CD4-positive, alpha-beta T cell (primary cell): ENCODE measurements at regions not wholly inside any gene's neighbourhood (a gene's known extent, or its start where the extent isn't known, plus 50 kb on each side); places are given as distances from the start of the nearest gene placed in this dataset.

Experiments used
- ATAC-seq: fragments of 200-7000 bp; cut with Tn5 transposase; one replicate; pipeline ENCODE4 v1.10.0; 2022; ENCODE audit warnings: mild to moderate bottlenecking; ENCODE audit not compliant: poor library complexity
- CTCF ChIA-PET: fragments of 350-600 bp; sonication (Branson Sonifier 250); formaldehyde crosslinking; loops from one replicate; lab custom pipeline; 2021; ENCODE audit warnings: antibody characterized with exemption, inconsistent platforms; lab: Charles Lee
- POLR2A ChIA-PET: fragments of 350-600 bp; sonication (Branson Sonifier 250); formaldehyde crosslinking; loops from one replicate; lab custom pipeline; 2021; ENCODE audit warnings: antibody characterized with exemption, inconsistent platforms; lab: Charles Lee
- DNase-seq, 14 experiments: peaks; one replicate each; pipeline ENCODE4 v3.0.0-alpha.2; 2013 to 2020; ENCODE audit warnings: mixed read lengths in 2 of 14
- H3K27ac ChIP-seq, 2 donors: one replicate each; pipeline versions ENCODE4 v1.5.1 to v1.7.0; 2013; ENCODE audit warnings: low read length in 2 of 2, low read depth in 1 of 2, mild to moderate bottlenecking in 1 of 2
- H3K27me3 ChIP-seq, 2 experiments: 1 replicate in 1 of 2; 2 replicates in 1 of 2; pipeline versions ENCODE4 v1.6.1 to v1.7.0; 2013; ENCODE audit warnings: low read length in 2 of 2, control low read depth in 1 of 2, mild to moderate bottlenecking in 1 of 2, moderate library complexity in 1 of 2; ENCODE audit not compliant: insufficient read depth in 2 of 2, control insufficient read depth in 1 of 2
- H3K36me3 ChIP-seq: one replicate; pipeline ENCODE4 v1.6.1; 2013; ENCODE audit warnings: low read length, control low read depth; ENCODE audit not compliant: insufficient read depth
- H3K4me1 ChIP-seq: one replicate; pipeline ENCODE4 v1.6.1; 2013; ENCODE audit warnings: low read length, control low read depth; ENCODE audit not compliant: insufficient read depth
- H3K4me3 ChIP-seq: one replicate; pipeline ENCODE4 v1.5.1; 2013; ENCODE audit warnings: mild to moderate bottlenecking, low read length, moderate library complexity
- H3K9me3 ChIP-seq, 2 experiments: 1 replicate in 1 of 2; 2 replicates in 1 of 2; pipeline versions ENCODE4 v1.6.1 to v1.7.0; 2013; ENCODE audit warnings: low read length in 2 of 2, mild to moderate bottlenecking in 2 of 2, control low read depth in 1 of 2, moderate library complexity in 1 of 2; ENCODE audit not compliant: control insufficient read depth in 1 of 2, insufficient read depth in 1 of 2
- H3K27ac Mint-ChIP-seq: one replicate; pipeline ENCODE4 v1.8.0; 2020; ENCODE audit warnings: mixed read lengths
- H3K27me3 Mint-ChIP-seq: one replicate; pipeline ENCODE4 v1.8.0; 2021; ENCODE audit warnings: mixed read lengths
- H3K36me3 Mint-ChIP-seq: one replicate; pipeline ENCODE4 v1.8.0; 2021; ENCODE audit warnings: low read depth, mixed read lengths
- H3K4me1 Mint-ChIP-seq: one replicate; pipeline ENCODE4 v1.8.0; 2021; ENCODE audit warnings: low read depth, mixed read lengths
- H3K4me3 Mint-ChIP-seq: one replicate; pipeline ENCODE4 v1.8.0; 2020; ENCODE audit warnings: mild to moderate bottlenecking, mixed read lengths
- H3K9me3 Mint-ChIP-seq: one replicate; pipeline ENCODE4 v1.8.0; 2020; ENCODE audit warnings: mixed read lengths
- CTCF ChIP-seq: fragments of 200-600 bp; IDR thresholded peaks from one replicate; pipeline ENCODE4 v1.8.0; 2022; ENCODE audit warnings: antibody characterized with exemption, mild to moderate bottlenecking
- intact Hi-C, 2 experiments: fragments of 100-400 bp; cut with DNase I in 1 of 2; cut with micrococcal nuclease in 1 of 2; formaldehyde crosslinking; loops; one replicate each; pipeline versions ENCODE4 v1.15.1 to v1.9.0; 2023 to 2025; cut with DNase I, micrococcal nuclease

- H3K4me1 ChIP-seq: no peaks in the 10 kb centered on the region
- H3K27me3 Mint-ChIP-seq: no peaks in the 10 kb centered on the region
- POLR2A ChIA-PET: no interaction called here
Observed at GRCh38 chr21:35562876-35563275, 497.4 kb downstream of the SETD4 start.

GRCh38 chr21:35561116-35561515, 499.2 kb downstream of the SETD4 start:
- no peaks in the 10 kb centered on the region for H3K36me3 Mint-ChIP-seq
- Histone ChIP-seq H3K9me3 (no peaks in the 10 kb centered on the region), H3K4me1 (no peaks in the 10 kb centered on the region), H3K27me3 (peaks cover 0 to 5% of the 10 kb centered on the region in 2 experiments), H3K4me3 (no peak overlapping the region), H3K36me3 (no peaks in the 10 kb centered on the region), H3K27ac (no peak overlapping the region)
- no peak overlapping the region for H3K27ac Mint-ChIP-seq
- CTCF ChIA-PET: no interaction called here
- no peaks in the 10 kb centered on the region for H3K27me3 Mint-ChIP-seq
- TF ChIP-seq CTCF: no peak
- H3K4me1 Mint-ChIP-seq: no peaks in the 10 kb centered on the region
- DNase-seq: no peak
- POLR2A ChIA-PET: no interaction called here
- no peaks in the 10 kb centered on the region for H3K9me3 Mint-ChIP-seq
- intact Hi-C loops: no loop called here
- no peak for ATAC-seq
- H3K4me3 Mint-ChIP-seq: no peak overlapping the region

More at GRCh38 chr21:35562876-35563275, 497.4 kb downstream of the SETD4 start:
- H3K36me3 Mint-ChIP-seq: no peaks in the 10 kb centered on the region
- no peak for DNase-seq
- intact Hi-C loops: no loop called here
- no peak overlapping the region for H3K27ac ChIP-seq
- no peaks in the 10 kb centered on the region for H3K9me3 Mint-ChIP-seq
- no peak overlapping the region for H3K4me3 ChIP-seq
- H3K27me3 ChIP-seq: peaks cover 0 to 5% of the 10 kb centered on the region in 2 experiments
- CTCF ChIA-PET: no interaction called here
- no peak overlapping the region for H3K4me3 Mint-ChIP-seq
- H3K9me3 ChIP-seq: no peaks in the 10 kb centered on the region
- no peak overlapping the region for H3K27ac Mint-ChIP-seq
- no peak for TF ChIP-seq CTCF
- no peak for ATAC-seq
- no peaks in the 10 kb centered on the region for H3K36me3 ChIP-seq
- no peaks in the 10 kb centered on the region for H3K4me1 Mint-ChIP-seq

GRCh38 chr21:35559829-35560225, 500.5 kb downstream of the SETD4 start:
- no peaks in the 10 kb centered on the region for H3K9me3 Mint-ChIP-seq
- DNase-seq: no peak
- no peaks in the 10 kb centered on the region for H3K9me3 ChIP-seq
- CTCF ChIA-PET: no interaction called here
- no peaks in the 10 kb centered on the region for H3K36me3 Mint-ChIP-seq
- POLR2A ChIA-PET: no interaction called here
- H3K4me1 ChIP-seq: no peaks in the 10 kb centered on the region
- no peak overlapping the region for H3K4me3 ChIP-seq
- H3K27me3 Mint-ChIP-seq: no peaks in the 10 kb centered on the region
- H3K27ac Mint-ChIP-seq: no peak overlapping the region
- no peak overlapping the region for H3K4me3 Mint-ChIP-seq
- no peak for ATAC-seq
- H3K27me3 ChIP-seq: peaks cover 2 to 5% of the 10 kb centered on the region in 2 experiments
- intact Hi-C loops: loop anchor here in 1 of 2 experiments (10.0 kb wide), 1 partner anchor 135 kb away; no protein-coding TSS in a partner anchor
- H3K27ac ChIP-seq: no peak overlapping the region
- TF ChIP-seq CTCF: no peak
- H3K4me1 Mint-ChIP-seq: no peaks in the 10 kb centered on the region
- H3K36me3 ChIP-seq: no peaks in the 10 kb centered on the region
